HK-2 (cell line): ENCODE measurements at regions not wholly inside any gene's neighbourhood (a gene's known extent, or its start where the extent isn't known, plus 50 kb on each side); places are given as distances from the start of the nearest gene placed in this dataset.
A peak's percentile ranks its signal among the peaks of the same experiment; 100 is the strongest.
"Not testable (repeated sequence)": the region's sequence is repeated elsewhere in the genome, so short reads cannot be mapped to it uniquely, and the experiment has no call there.

Experiments used
- DNase-seq: peaks from one replicate; pipeline ENCODE4 v3.0.0-alpha.2; 2018; ENCODE audit not compliant: unreplicated experiment

GRCh38 chr4:183816077-183816476 lies 89.0 kb upstream of the STOX2 start:
- DNase-seq = no peak

- DNase-seq = peak; percentile 34
Measured at GRCh38 chr4:183816882-183817509, 88.1 kb upstream of the STOX2 start.

GRCh38 chr4:183818591-183818990 lies 86.5 kb upstream of the STOX2 start:
- DNase-seq = not testable (repeated sequence)

DNA sequence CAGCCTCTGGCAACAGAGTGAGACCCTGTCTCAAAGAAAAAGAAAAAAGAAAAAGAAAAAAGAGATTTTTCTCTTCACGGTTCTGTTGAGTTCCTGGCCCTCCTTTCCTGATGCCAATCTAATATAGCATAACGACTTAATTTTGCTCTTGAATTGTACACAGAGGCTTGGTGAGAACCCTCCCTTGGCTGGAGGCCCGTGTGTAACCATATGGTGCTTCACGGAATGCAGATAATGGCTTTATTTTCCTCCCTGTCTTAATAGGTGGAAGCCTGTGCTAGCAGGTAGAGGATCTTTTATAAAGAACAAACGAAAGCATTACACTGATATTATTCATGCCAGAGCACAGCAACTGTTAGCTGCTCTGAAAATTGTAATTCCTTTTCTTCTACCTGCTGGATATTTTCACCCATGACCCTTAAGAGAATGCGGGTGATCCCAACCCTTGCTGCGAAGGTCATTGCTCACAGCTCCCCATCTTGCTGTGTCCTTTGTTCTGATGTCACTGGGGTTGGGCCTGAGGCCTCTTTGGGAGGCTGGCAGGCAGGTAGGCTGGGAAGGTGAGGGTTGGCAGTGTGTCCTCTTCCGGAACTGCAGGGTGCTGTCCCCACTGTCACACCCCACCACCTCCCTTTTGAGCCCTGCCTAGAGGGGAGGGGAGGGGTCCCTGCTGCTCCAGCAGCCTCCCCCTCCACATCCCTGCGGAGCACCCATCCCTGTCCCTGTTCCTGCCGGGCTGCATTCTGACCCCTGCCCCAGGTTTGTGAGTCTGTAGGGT lies 83.8 kb upstream of the STOX2 start:
- DNase-seq = no peak

- peak; percentile 73 for DNase-seq
Measured at GRCh38 chr4:183823434-183823833, 81.7 kb upstream of the STOX2 start.

DNA sequence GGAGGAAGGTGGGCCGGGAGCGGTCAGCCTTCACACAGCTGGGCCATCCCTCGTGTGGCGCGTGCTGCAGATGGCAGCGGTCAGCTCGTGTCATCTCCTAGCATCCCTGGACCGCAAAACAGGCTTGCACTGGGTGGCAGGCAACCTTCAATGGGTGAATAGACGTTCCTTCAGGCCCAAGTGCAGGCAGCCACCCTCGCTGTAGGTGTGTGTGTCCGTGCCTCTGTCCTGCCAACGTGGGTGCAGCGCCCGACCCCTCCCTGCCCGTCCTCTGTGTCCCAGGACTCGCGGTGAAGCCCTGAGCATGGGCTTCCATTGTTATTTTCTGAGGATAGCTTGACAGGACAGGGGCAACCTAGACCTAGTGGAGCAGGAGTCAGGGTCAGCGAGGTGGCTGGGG lies 79.8 kb upstream of the STOX2 start:
- DNase-seq = no peak

DNA sequence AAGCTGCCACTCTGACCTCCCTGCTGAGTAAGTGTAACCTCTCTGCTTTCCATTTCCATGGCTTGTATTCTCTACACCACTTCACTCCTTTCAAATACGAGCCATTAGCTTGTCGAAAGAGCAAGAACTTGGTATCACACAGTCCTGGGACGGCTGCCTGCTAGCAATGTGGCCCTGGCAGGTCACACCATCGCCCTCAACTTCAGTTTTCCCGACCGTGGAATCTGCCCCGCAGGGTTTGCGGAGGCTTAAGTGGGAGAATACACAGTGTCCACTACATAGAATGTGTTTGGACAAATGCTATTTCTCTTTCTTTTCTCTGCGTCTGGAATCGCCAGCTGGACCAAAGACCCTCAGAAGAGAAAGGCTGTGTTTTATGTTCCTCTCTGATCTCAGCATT lies 78.6 kb upstream of the STOX2 start:
- DNase-seq = no peak

GRCh38 chr4:183828125-183828524 lies 77.0 kb upstream of the STOX2 start:
- no peak for DNase-seq

GRCh38 chr4:183828839-183829238 lies 76.3 kb upstream of the STOX2 start:
- no peak for DNase-seq

DNA sequence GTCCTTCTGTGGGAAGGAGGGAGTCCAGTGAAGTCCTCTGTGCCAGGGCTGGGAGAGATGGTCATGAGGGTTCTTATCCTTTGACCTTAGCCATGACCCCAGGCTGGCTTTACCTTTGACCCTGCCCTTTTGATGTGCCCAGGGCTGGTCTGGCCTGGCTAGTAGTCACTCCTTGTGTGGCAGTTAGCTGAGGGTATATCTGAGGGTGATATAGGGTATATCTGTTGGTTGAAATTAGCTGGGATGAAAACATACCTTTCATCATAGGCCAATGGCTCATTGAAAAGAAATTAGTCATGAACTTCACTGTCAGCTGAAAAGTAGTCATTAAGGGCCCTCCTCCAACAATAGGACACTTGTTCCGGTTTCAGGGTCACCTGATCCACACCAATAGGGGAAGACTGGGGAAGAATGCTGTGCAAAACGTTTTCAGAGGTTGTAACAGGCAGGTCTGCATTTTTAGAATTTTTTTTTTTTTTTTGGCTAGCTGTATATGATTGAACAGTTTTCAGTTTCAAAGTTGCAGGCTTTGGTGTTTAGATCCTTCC lies 74.6 kb upstream of the STOX2 start:
- no peak for DNase-seq

DNA sequence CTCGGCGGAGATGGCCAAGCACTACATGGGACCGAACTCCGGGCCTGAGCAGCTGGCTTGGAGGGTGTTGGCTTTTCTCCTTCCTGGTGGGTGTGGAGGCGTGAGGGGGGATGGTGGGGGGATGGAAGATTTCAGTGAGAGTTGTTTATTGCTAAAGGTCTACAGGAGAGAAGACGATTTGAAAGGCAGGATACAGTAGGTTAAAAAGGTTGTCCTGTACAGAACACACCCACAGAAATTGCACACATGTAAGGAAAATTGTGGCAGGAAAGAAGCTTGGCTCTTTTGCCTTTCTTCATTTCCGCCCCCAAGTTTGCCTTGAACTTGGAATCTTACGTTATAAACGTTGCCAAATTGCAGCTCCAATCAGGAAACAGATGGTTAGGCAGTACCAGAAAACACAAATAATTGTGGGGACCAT lies 74.1 kb upstream of the STOX2 start:
- no peak for DNase-seq

DNA sequence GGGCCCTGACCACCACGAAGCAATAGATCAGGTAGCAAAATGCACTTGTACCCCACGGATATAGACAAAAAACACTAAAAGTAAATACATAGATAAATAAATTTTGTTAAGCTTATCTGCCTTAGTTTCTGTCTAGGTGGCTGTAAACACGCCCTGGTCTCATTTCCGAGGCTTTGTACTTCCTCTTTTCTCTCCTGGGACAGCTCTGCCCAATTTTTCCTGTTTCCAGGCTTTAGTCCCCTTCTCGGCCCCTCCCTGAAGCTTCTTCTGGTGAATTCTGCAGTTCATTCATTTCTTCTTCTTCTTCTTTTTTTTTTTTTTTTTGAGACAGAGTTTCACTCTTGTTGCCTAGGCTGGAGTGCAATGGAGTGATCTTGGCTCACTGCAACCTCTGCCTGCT lies 73.4 kb upstream of the STOX2 start:
- DNase-seq = no peak

DNA sequence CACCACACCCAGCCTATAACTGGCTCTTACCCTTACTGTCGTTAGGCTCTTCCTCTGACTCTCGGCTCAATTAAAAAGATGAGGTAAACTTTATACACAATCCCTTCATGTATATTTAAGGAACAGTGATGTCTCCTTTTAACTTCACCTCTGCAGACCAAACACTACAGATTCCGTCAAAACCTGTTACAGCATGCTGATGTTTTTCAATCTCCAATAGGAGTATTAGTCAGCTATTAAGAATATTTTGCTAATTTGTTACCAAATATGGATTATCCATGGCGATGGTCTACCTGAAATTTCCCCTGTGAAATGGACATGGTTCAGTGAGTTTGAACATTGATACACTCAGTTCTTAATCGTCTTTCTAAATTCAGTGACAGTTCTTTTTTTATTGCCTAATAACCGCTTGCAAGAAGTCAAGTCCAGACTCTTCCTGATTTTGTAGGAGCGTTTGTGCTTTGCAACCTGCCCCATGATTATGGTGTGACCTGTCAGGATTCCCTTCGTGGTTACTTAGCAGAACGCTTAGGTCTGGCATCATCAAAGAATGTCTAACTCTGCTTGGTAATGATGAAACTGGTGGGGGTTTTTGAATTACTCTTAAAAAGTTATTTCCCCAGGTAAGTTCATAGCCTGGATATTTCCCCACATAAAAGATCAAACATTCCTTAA lies 72.2 kb upstream of the STOX2 start:
- DNase-seq = no peak

DNA sequence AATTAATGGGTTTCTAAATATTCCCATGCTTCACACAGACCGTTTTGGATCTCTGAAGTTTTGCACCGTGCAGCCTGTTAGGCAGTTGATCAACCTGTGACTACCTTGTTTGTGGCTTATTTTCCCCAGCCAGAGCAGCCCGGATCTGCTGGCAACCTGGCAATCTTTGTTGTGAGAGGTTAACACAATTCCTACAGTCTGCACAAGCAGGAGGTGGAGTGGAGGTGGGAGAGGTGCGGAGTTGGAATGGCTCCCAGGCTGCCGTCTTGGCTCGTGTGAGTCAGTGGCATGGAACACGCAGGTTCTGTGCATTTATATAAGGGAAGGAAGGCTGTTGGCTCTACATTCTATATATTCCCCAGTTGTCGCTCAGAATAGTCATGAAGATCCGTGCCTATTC lies 70.9 kb upstream of the STOX2 start:
- DNase-seq = no peak

DNA sequence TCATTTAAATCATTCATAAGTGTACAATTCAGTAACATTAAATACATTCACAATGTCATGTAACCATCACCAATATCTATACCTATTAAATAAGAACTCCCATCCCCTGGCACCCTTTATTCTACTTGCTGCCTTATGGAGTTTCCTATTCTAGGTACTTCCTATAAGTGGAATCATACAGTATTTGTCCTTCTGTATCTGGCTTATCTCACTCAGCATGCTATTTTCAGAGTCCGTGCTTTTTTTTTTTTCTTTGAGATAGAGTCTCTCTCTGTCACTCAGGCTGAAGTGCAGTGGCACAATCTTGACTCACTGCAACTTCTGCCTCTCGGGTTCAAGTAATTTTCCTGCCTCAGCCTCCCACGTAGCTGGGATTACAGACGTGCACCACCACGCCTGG lies 67.9 kb upstream of the STOX2 start:
- no peak for DNase-seq

GRCh38 chr4:183838987-183839712 lies 66.0 kb upstream of the STOX2 start:
- no peak for DNase-seq

- DNase-seq = peak; percentile 58
Measured at GRCh38 chr4:183840311-183840710, 64.8 kb upstream of the STOX2 start.

DNA sequence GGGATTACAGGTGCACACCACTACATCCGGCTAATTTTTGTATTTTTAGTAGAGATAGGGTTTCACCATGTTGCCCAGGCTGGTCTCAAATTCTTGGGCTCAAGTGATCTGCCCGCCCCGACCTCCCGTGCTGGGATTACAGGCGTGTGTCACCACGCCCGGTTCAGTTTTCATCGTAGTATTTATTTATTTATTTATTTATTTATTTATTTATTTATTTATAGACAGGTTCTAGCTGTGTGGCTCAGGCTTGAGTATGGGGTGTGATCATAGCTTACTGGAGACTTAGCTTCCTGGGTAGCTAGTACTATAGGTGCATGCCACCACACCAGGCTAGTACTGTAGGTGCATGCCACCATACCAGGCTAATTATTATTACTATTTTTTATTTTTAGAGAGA lies 64.1 kb upstream of the STOX2 start:
- no peak for DNase-seq

DNA sequence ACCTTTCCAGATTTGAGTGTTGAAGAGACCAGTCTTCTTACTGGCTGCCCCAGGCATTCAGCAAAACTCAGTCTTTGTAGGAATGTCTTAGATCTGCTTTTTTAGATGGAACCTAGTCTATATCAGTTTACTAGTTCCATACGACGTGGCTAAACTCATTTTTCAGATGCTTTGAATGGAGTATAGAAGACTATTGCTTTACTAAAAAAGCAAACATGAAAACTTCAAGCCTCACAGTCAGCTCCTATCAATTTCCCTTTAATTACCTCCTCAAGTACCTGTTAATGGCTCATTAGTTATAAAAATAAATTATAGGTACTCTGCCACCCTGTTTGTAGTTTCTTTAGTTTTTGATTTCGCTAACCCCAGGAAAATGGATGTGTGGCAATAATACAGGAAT lies 63.0 kb upstream of the STOX2 start:
- DNase-seq = no peak

DNA sequence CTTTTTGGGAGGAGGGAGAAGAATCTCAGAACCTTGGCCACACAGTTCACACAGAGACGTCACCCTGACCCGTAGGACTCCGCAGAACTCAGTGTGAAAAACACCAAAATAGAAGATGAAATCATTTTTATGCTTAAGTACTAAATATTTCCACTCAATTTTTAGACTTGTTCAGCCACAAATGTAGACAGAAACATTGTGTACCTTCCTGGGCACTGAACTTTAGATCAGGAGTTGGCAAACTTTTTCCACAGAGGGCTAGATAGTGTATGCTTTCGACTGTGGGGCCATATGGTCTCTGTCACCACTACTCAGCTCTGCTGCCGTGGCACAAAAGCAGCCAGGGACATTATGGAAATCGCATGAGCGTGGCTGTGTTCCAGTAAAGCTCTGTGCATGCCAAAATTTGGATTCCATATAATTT lies 61.8 kb upstream of the STOX2 start:
- DNase-seq = no peak

GRCh38 chr4:183846951-183847350 lies 58.2 kb upstream of the STOX2 start:
- no peak for DNase-seq

DNA sequence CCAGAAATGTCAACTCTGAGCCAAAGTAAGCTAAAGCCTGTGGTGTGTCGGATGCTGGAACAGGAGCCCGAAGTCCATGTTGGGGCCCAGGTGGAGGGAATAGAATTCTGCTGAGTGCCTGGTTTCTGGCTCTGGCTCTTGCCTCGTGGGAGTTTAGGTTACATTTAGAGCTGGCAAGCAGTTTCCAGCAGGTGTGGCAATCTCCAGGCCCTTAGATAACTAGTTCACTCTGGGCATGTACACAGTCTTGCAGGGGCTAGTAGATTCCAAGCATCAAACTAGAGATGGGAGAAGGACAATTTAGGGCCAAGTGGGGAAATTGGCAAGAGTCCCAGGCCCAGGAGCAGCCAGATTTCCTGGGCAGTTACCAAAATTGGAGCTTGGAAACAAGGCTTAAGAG lies 56.3 kb upstream of the STOX2 start:
- DNase-seq = no peak
